ENCODE measurements at regions not wholly inside any gene's neighbourhood (a gene's known extent, or its start where the extent isn't known, plus 50 kb on each side); places are given as distances from the start of the nearest gene placed in this dataset.

GRCh38 chr2:37523814-37524362 lies 147.6 kb downstream of the CDC42EP3 start:
- no peak overlapping the region for H2AFZ ChIP-seq (ENCODE audit: low read depth)
- H3K4me3 ChIP-seq (IDR thresholded peaks at IDR 0.05; ENCODE audit: insufficient read depth, low read depth, low read length), result no peak overlapping the region
- H3K27ac ChIP-seq, result no peak overlapping the region
- H3K4me2 ChIP-seq, result no peak overlapping the region
- H3K27me3 ChIP-seq (ENCODE audit: insufficient read depth, low read depth), result no peaks in the 10 kb centered on the region
- H4K20me1 ChIP-seq (ENCODE audit: insufficient read depth), result no peaks in the 10 kb centered on the region
- H3K4me1 ChIP-seq (ENCODE audit: low read depth, poor library complexity, severe bottlenecking), result no peaks in the 10 kb centered on the region
- no peak overlapping the region for H3K9ac ChIP-seq
- no peaks in the 10 kb centered on the region for H3K36me3 ChIP-seq (ENCODE audit: insufficient read depth)
- no peak for TF ChIP-seq CTCF (conservative IDR thresholded peaks at IDR 0.05; ENCODE audit: low read depth, low read length)
- H3K79me2 ChIP-seq (ENCODE audit: insufficient read depth, low read depth), result no peaks in the 10 kb centered on the region

GRCh38 chr2:37526323-37526722 lies 145.1 kb downstream of the CDC42EP3 start:
- Histone ChIP-seq H2AFZ (ENCODE audit: low read depth) (no peak overlapping the region), H3K4me2 (no peak overlapping the region)

GRCh38 chr2:37526856-37527255 lies 144.6 kb downstream of the CDC42EP3 start:
- Histone ChIP-seq H3K4me2 (no peak overlapping the region), H3K4me1 (ENCODE audit: low read depth, poor library complexity, severe bottlenecking) (no peaks in the 10 kb centered on the region), H4K20me1 (ENCODE audit: insufficient read depth) (no peaks in the 10 kb centered on the region), H3K9ac (no peak overlapping the region), H3K27me3 (ENCODE audit: insufficient read depth, low read depth) (no peaks in the 10 kb centered on the region), H2AFZ (ENCODE audit: low read depth) (no peak overlapping the region), H3K36me3 (ENCODE audit: insufficient read depth) (no peaks in the 10 kb centered on the region), H3K79me2 (ENCODE audit: insufficient read depth, low read depth) (no peaks in the 10 kb centered on the region), H3K4me3 (IDR thresholded peaks at IDR 0.05; ENCODE audit: insufficient read depth, low read depth, low read length) (no peak overlapping the region), H3K27ac (no peak overlapping the region)
- TF ChIP-seq CTCF (conservative IDR thresholded peaks at IDR 0.05; ENCODE audit: low read depth, low read length), result no peak

More at GRCh38 chr2:37526323-37526722, 145.1 kb downstream of the CDC42EP3 start:
- Histone ChIP-seq H3K4me3 (IDR thresholded peaks at IDR 0.05; ENCODE audit: insufficient read depth, low read depth, low read length) (no peak overlapping the region), H3K79me2 (ENCODE audit: insufficient read depth, low read depth) (no peaks in the 10 kb centered on the region), H3K4me1 (ENCODE audit: low read depth, poor library complexity, severe bottlenecking) (no peaks in the 10 kb centered on the region), H3K27ac (no peak overlapping the region), H3K36me3 (ENCODE audit: insufficient read depth) (no peaks in the 10 kb centered on the region), H3K27me3 (ENCODE audit: insufficient read depth, low read depth) (no peaks in the 10 kb centered on the region), H4K20me1 (ENCODE audit: insufficient read depth) (no peaks in the 10 kb centered on the region), H3K9ac (no peak overlapping the region)
- no peak for TF ChIP-seq CTCF (conservative IDR thresholded peaks at IDR 0.05; ENCODE audit: low read depth, low read length)

GRCh38 chr2:37527361-37527760 lies 144.1 kb downstream of the CDC42EP3 start:
- H3K4me1 ChIP-seq (ENCODE audit: low read depth, poor library complexity, severe bottlenecking), result no peaks in the 10 kb centered on the region
- H2AFZ ChIP-seq (ENCODE audit: low read depth), result no peak overlapping the region
- H4K20me1 ChIP-seq (ENCODE audit: insufficient read depth), result no peaks in the 10 kb centered on the region
- H3K4me2 ChIP-seq, result no peak overlapping the region
- no peaks in the 10 kb centered on the region for H3K27me3 ChIP-seq (ENCODE audit: insufficient read depth, low read depth)
- H3K79me2 ChIP-seq (ENCODE audit: insufficient read depth, low read depth), result no peaks in the 10 kb centered on the region
- H3K9ac ChIP-seq, result no peak overlapping the region
- no peak overlapping the region for H3K4me3 ChIP-seq (IDR thresholded peaks at IDR 0.05; ENCODE audit: insufficient read depth, low read depth, low read length)
- H3K27ac ChIP-seq, result no peak overlapping the region
- TF ChIP-seq CTCF (conservative IDR thresholded peaks at IDR 0.05; ENCODE audit: low read depth, low read length), result no peak
- no peaks in the 10 kb centered on the region for H3K36me3 ChIP-seq (ENCODE audit: insufficient read depth)
